Keratinocyte (primary cell): ENCODE measurements at regions not wholly inside any gene's neighbourhood (a gene's known extent, or its start where the extent isn't known, plus 50 kb on each side); places are given as distances from the start of the nearest gene placed in this dataset.
A peak's percentile ranks its signal among the peaks of the same experiment; 100 is the strongest.

Experiments
- DNase-seq: peaks from one replicate; pipeline ENCODE4 v3.0.0-alpha.2; 2011; ENCODE audit warnings: low read depth, missing footprints, low spot score
- FAIRE-seq: peaks from 2 replicates; lab custom pipeline; 2011; peaks lifted over from hg19 to GRCh38; lab: Jason Lieb, UNC
- H2AFZ ChIP-seq: 2 replicates; pipeline ENCODE4 v1.6.0; 2012; ENCODE audit warnings: low read length, control low read depth, inconsistent platforms; ENCODE audit not compliant: control insufficient read depth
- H3K27ac ChIP-seq: 2 replicates; pipeline ENCODE4 v1.5.1; 2011; ENCODE audit warnings: low read length; ENCODE audit not compliant: control insufficient read depth, insufficient read depth
- H3K27me3 ChIP-seq: 3 replicates; pipeline ENCODE4 v1.6.0; 2011; ENCODE audit warnings: low read length; ENCODE audit not compliant: control insufficient read depth, insufficient read depth; ENCODE audit errors: extremely low read depth
- H3K36me3 ChIP-seq, 2 experiments: 2 replicates in 1 of 2; 3 replicates in 1 of 2; pipeline ENCODE4 v1.5.1; 2011; ENCODE audit warnings: low read length in 2 of 2, mild to moderate bottlenecking in 1 of 2; ENCODE audit not compliant: control insufficient read depth in 2 of 2, insufficient read depth in 2 of 2; ENCODE audit errors: extremely low read depth in 1 of 2
- H3K4me1 ChIP-seq: 3 replicates; pipeline ENCODE4 v1.5.1; 2011; ENCODE audit warnings: low read length; ENCODE audit not compliant: control insufficient read depth, insufficient read depth; ENCODE audit errors: extremely low read depth
- H3K4me2 ChIP-seq: 3 replicates; pipeline ENCODE4 v1.6.0; 2011; ENCODE audit warnings: low read depth, low read length; ENCODE audit not compliant: control insufficient read depth, insufficient read depth; ENCODE audit errors: extremely low read depth
- H3K4me3 ChIP-seq, 3 experiments: fragments of 200-600 bp in 1 of 3; sonication (generic) in 1 of 3; 2 replicates in 2 of 3; 3 replicates in 1 of 3; pipeline ENCODE4 v1.5.1; 2011 to 2016; ENCODE audit warnings: low read length in 3 of 3, mild to moderate bottlenecking in 3 of 3, control low read depth in 2 of 3, inconsistent platforms in 1 of 3, low read depth in 1 of 3, mixed read lengths in 1 of 3, mixed run types in 1 of 3, moderate library complexity in 1 of 3; ENCODE audit not compliant: control insufficient read depth in 2 of 3, insufficient read depth in 2 of 3; ENCODE audit errors: extremely low read depth in 1 of 3
- H3K79me2 ChIP-seq: 2 replicates; pipeline ENCODE4 v1.6.0; 2012; ENCODE audit warnings: low read length; ENCODE audit not compliant: control insufficient read depth, insufficient read depth
- H3K9ac ChIP-seq: 3 replicates; pipeline ENCODE4 v1.6.0; 2011; ENCODE audit warnings: low read length; ENCODE audit not compliant: control insufficient read depth, insufficient read depth; ENCODE audit errors: extremely low read depth
- H3K9me1 ChIP-seq: 3 replicates; pipeline ENCODE4 v1.6.0; 2011; ENCODE audit warnings: low read length; ENCODE audit not compliant: control insufficient read depth, insufficient read depth; ENCODE audit errors: extremely low read depth
- H3K9me3 ChIP-seq: 2 replicates; pipeline ENCODE4 v1.5.1; 2012; ENCODE audit warnings: low read depth, low read length; ENCODE audit not compliant: control insufficient read depth
- H4K20me1 ChIP-seq: 3 replicates; pipeline ENCODE4 v1.6.0; 2011; ENCODE audit warnings: low read length; ENCODE audit not compliant: control insufficient read depth, insufficient read depth; ENCODE audit errors: extremely low read depth
- CTCF ChIP-seq, 3 experiments: IDR thresholded peaks in 1 of 3; conservative IDR thresholded peaks in 1 of 3; optimal IDR thresholded peaks in 1 of 3; 2 replicates in 2 of 3; 3 replicates in 1 of 3; pipeline versions ENCODE3 to v1.5.1; 2011; ENCODE audit warnings: low read length in 3 of 3, mild to moderate bottlenecking in 3 of 3, moderate library complexity in 2 of 3, control low read depth in 1 of 3, inconsistent platforms in 1 of 3; ENCODE audit not compliant: insufficient read depth in 2 of 3; ENCODE audit errors: extremely low read depth in 1 of 3
- EZH2 ChIP-seq: IDR thresholded peaks from one replicate; pipeline ENCODE4 v1.6.1; 2012; ENCODE audit warnings: inconsistent platforms, mild to moderate bottlenecking, low read length, moderate library complexity
- dilution Hi-C: fragments of 300-500 bp; cut with MboI; formaldehyde crosslinking; loops from one replicate; pipeline ENCODE4 v1.7.0; 2020; ENCODE audit warnings: low sequenced_read_pairs; ENCODE audit not compliant: extremely low pct_ligation_motif_present

GRCh38 chr1:233516732-233517131 is 97.2 kb upstream of the KCNK1 start:
- Histone ChIP-seq H3K27ac (no peak overlapping the region), H3K4me1 (peaks cover 11% of the 10 kb centered on the region), H4K20me1 (no peaks in the 10 kb centered on the region), H3K27me3 (no peaks in the 10 kb centered on the region), H2AFZ (no peak overlapping the region), H3K9ac (no peak overlapping the region), H3K4me3 (no peak overlapping the region), H3K4me2 (no peak overlapping the region), H3K79me2 (no peaks in the 10 kb centered on the region), H3K9me3 (no peaks in the 10 kb centered on the region), H3K36me3 (no peaks in the 10 kb centered on the region), H3K9me1 (no peaks in the 10 kb centered on the region)
- DNase-seq (no peak), FAIRE-seq (no peak)
- dilution Hi-C loops, result no loop called here
- no peak for TF ChIP-seq EZH2
- TF ChIP-seq CTCF (optimal IDR thresholded peaks at IDR 0.05 in 1 of 3, IDR thresholded peaks at IDR 0.05 in 1 of 3, conservative IDR thresholded peaks at IDR 0.05 in 1 of 3; ENCODE audit: extremely low read depth in 1 of 3, insufficient read depth in 2 of 3, low read length in 3 of 3), result no peak

GRCh38 chr1:233518344-233518743 is 95.6 kb upstream of the KCNK1 start:
- H3K9ac ChIP-seq, result no peak overlapping the region
- DNase-seq (peak; percentile 11), FAIRE-seq (peak; percentile 85)
- peak; percentile 46 to 60 (median 60) for TF ChIP-seq CTCF (optimal IDR thresholded peaks at IDR 0.05 in 1 of 3, IDR thresholded peaks at IDR 0.05 in 1 of 3, conservative IDR thresholded peaks at IDR 0.05 in 1 of 3; ENCODE audit: extremely low read depth in 1 of 3, insufficient read depth in 2 of 3, low read length in 3 of 3)
- no peak for TF ChIP-seq EZH2
- H3K27ac ChIP-seq, result no peak overlapping the region
- H3K36me3 ChIP-seq, result no peaks in the 10 kb centered on the region
- H3K4me1 ChIP-seq, result peaks cover 11% of the 10 kb centered on the region
- H3K27me3 ChIP-seq, result no peaks in the 10 kb centered on the region
- peak overlapping the region; percentile 12 for H3K4me2 ChIP-seq
- no peaks in the 10 kb centered on the region for H3K9me1 ChIP-seq
- no peaks in the 10 kb centered on the region for H3K9me3 ChIP-seq
- no peaks in the 10 kb centered on the region for H4K20me1 ChIP-seq
- dilution Hi-C loops, result no loop called here
- peak overlapping the region; percentile 35 for H2AFZ ChIP-seq
- H3K4me3 ChIP-seq, result no peak overlapping the region
- H3K79me2 ChIP-seq, result no peaks in the 10 kb centered on the region
